Left lung (tissue), 4 donors: ENCODE measurements at regions not wholly inside any gene's neighbourhood (a gene's known extent, or its start where the extent isn't known, plus 50 kb on each side); places are given as distances from the start of the nearest gene placed in this dataset.

ENCODE experiments used
- ATAC-seq: fragments of 200-7000 bp; cut with Tn5 transposase; one replicate; pipeline ENCODE4 v1.9.1; 2020; ENCODE audit warnings: moderate library complexity
- DNase-seq, 4 donors: peaks; one replicate each; pipeline ENCODE4 v3.0.0-alpha.2; 2013 to 2020
- H3K27ac ChIP-seq, 2 donors: fragments of 200-600 bp; sonication (generic) in 1 of 2; one replicate each; pipeline versions ENCODE4 v1.5.0 to v1.8.0; 2020 to 2021
- H3K27me3 ChIP-seq, 2 donors: fragments of 200-600 bp; sonication (generic) in 1 of 2; one replicate each; pipeline versions ENCODE4 v1.5.0 to v1.8.0; 2020 to 2021
- H3K36me3 ChIP-seq, 2 donors: fragments of 200-600 bp; sonication (generic) in 1 of 2; one replicate each; pipeline versions ENCODE4 v1.5.0 to v1.8.0; 2020 to 2021
- H3K4me1 ChIP-seq, 2 donors: fragments of 200-600 bp; one replicate each; pipeline ENCODE4 v1.8.0; 2021
- H3K4me3 ChIP-seq, 2 donors: fragments of 200-600 bp; sonication (generic) in 1 of 2; one replicate each; pipeline versions ENCODE4 v1.5.0 to v1.8.0; 2020 to 2021; ENCODE audit warnings: mild to moderate bottlenecking in 1 of 2
- H3K9me3 ChIP-seq, 2 donors: fragments of 200-600 bp; sonication (generic) in 1 of 2; one replicate each; pipeline versions ENCODE4 v1.5.0 to v1.8.0; 2020 to 2021
- intact Hi-C, 2 donors: fragments of 100-400 bp; cut with DNase I; formaldehyde crosslinking; loops; one replicate each; pipeline versions ENCODE4 v1.11.2 to v1.14.2; 2022
- TF ChIP-seq, protein P1 (sequence below), 2 donors: fragments of 200-600 bp; sonication (generic) in 1 of 2; IDR thresholded peaks; one replicate each; pipeline versions ENCODE4 v1.5.0 to v1.8.0; 2021; ENCODE audit warnings: antibody characterized with exemption in 2 of 2
- donor health status: DM: no; HTN: yes; CAD: no.
- donor health status: DM: no; HTN: no; CAD: no.

DNA sequence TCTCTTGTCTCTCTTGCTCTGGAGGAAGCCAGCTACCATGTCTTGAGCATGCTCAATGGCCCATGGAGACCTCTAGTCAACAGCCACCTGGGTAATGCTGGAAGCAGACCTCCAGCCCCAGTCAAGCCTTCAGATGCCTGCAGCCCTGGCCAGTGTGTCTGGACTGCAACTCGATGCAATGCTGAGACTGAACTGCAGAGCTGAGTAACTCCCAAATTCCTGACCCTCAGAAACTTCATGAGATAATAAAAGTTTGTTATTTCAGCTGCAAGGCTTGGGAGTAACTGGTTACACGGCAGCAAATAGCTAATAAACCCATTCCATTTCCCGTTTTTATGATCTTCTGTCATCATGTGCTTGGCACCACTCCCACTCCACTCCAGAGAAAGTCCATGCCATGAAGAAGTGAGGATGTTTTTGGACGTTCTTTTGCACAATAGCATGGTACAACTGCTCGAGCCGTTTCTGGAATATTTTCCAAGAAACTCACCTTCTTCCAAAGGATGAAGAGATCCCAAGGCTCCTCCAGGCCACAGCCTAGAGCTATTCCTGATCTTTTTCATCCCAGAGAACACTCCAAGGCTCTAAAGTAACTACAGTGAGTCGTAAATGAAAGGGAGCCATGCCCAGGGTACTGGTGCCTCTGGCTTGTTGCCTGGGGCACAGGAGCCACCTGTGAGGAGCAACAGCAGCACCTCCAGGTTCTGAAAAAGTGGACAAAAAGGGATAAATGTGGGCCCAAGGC is 72.0 kb upstream of the KLF13 start:
- peak; percentile 36 for ATAC-seq

DNA sequence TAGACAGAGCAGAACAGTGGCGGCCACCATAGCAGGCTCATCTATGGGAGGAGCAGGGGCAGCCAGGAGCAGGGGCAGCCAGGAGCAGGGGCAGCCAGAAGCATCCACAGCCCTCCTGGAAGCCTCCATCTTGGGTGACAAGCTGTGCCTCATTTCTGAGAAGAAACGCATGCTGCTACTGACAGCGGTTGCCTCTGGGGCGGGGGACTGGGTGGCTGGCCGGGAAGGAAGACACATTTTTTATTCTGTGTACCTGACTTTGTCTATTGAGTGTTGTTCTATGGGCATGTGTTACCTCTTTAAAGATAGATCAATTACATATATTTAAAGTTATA is 71.5 kb upstream of the KLF13 start:
- Histone ChIP-seq H3K36me3 (no peaks in the 10 kb centered on the region), H3K4me3 (no peak overlapping the region), H3K27ac (no peak overlapping the region), H3K9me3 (no peaks in the 10 kb centered on the region), H3K4me1 (peaks cover 0 to 33% of the 10 kb centered on the region in 2 donors), H3K27me3 (no peaks in the 10 kb centered on the region)
- ATAC-seq (no peak), DNase-seq (peak in 1 of 4 donors; percentile 25)
- intact Hi-C loops, result no loop called here
- TF ChIP-seq, protein P1, sequence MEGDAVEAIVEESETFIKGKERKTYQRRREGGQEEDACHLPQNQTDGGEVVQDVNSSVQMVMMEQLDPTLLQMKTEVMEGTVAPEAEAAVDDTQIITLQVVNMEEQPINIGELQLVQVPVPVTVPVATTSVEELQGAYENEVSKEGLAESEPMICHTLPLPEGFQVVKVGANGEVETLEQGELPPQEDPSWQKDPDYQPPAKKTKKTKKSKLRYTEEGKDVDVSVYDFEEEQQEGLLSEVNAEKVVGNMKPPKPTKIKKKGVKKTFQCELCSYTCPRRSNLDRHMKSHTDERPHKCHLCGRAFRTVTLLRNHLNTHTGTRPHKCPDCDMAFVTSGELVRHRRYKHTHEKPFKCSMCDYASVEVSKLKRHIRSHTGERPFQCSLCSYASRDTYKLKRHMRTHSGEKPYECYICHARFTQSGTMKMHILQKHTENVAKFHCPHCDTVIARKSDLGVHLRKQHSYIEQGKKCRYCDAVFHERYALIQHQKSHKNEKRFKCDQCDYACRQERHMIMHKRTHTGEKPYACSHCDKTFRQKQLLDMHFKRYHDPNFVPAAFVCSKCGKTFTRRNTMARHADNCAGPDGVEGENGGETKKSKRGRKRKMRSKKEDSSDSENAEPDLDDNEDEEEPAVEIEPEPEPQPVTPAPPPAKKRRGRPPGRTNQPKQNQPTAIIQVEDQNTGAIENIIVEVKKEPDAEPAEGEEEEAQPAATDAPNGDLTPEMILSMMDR (IDR thresholded peaks at IDR 0.05), result no peak

More for the DNA sequence above, 72.0 kb upstream of the KLF13 start:
- Histone ChIP-seq H3K4me1 (peaks cover 0 to 30% of the 10 kb centered on the region in 2 donors), H3K36me3 (no peaks in the 10 kb centered on the region), H3K4me3 (no peak overlapping the region), H3K9me3 (no peaks in the 10 kb centered on the region), H3K27me3 (no peaks in the 10 kb centered on the region), H3K27ac (no peak overlapping the region)
- intact Hi-C loops, result no loop called here
- TF ChIP-seq, protein P1 (IDR thresholded peaks at IDR 0.05), result no peak
- DNase-seq, result peak in 1 of 4 donors; percentile 34

DNA sequence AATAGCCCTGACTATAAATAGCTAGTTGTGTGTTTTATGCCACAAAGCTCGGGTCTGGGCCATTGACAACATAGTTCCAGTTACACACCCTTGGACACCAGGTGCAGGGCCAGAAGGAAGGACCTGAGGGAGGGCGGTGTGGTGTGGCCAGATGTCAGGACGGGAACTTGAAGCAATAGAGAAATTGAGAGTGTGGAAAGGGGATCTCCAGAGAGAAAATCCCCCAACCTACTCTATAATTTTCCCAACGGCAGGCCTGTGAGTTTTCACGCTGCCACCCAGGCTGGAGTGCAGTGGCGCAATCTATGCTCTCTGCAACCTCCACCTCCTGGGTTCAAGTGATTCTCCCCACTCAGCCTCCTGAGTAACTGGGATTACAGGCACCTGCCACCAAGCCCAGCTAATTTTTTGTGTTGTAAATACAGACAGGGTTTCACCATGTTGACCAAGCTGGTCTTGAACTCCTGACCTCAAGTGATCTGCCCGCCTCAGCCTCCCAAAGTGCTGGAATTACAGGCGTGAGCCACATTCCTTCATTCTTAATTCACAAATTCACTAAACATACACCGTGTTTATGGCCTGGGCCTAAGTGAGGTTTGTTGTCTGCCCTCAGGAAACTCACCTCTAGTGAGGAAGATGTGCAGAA is 70.8 kb upstream of the KLF13 start:
- H3K9me3 ChIP-seq, result no peaks in the 10 kb centered on the region
- intact Hi-C loops, result no loop called here
- no peak overlapping the region for H3K27ac ChIP-seq
- H3K36me3 ChIP-seq, result no peaks in the 10 kb centered on the region
- no peak overlapping the region for H3K4me3 ChIP-seq
- no peaks in the 10 kb centered on the region for H3K27me3 ChIP-seq
- DNase-seq (peak in 1 of 4 donors; percentile 40), ATAC-seq (peak; percentile 41)
- TF ChIP-seq, protein P1 (IDR thresholded peaks at IDR 0.05), result no peak
- H3K4me1 ChIP-seq, result peaks cover 0 to 36% of the 10 kb centered on the region in 2 donors

DNA sequence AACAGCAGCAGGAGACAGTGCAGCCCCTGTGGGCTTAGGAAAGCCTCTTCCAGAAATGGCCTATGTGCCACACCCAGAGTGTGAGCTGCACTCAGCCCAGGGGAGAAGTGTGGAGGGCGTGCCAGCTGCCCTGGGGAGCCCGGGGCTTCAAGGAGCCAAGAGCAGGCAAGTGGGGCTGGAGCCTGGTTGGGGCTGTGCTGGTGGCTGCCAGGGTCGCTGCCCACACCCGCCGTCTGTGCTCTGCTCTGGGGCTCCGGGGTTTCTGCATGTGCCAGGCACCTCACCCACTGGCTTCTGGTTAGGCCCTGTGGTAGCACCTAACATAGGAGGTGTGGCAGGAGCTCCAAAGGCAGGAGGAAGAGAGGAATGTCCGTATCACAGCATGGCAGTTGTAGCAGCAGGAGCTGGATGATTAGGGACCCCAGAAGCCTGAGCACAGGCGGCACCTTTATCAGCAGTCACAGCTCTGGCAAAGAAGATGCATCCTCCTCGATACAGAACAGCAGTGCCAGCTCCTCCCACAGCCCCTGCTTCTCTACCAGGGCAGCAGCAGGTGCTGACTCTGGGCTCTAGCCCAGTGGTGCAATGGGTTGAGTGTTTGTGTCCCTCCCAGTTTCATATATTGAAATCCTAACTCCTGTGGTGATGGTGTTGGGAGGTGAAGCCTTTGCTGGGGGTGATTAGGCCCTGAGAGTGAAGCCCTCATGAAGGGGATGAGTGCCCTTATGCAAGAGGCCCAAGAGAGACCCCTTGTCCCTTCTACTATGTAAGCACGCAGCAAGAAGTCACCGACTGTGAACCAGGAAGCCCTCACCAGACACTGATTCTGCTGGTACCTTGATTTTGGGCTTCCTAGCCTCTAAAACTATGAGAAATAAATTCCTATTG is 70.0 kb upstream of the KLF13 start:
- peak in 1 of 4 donors; percentile 28 for DNase-seq
- H3K4me3 ChIP-seq, result no peak overlapping the region
- intact Hi-C loops, result no loop called here
- no peak overlapping the region for H3K27ac ChIP-seq
- no peaks in the 10 kb centered on the region for H3K36me3 ChIP-seq
- no peak for ATAC-seq
- H3K4me1 ChIP-seq, result peaks cover 0 to 42% of the 10 kb centered on the region in 2 donors
- no peaks in the 10 kb centered on the region for H3K27me3 ChIP-seq
- TF ChIP-seq, protein P1 (IDR thresholded peaks at IDR 0.05), result no peak
- H3K9me3 ChIP-seq, result no peaks in the 10 kb centered on the region

DNA sequence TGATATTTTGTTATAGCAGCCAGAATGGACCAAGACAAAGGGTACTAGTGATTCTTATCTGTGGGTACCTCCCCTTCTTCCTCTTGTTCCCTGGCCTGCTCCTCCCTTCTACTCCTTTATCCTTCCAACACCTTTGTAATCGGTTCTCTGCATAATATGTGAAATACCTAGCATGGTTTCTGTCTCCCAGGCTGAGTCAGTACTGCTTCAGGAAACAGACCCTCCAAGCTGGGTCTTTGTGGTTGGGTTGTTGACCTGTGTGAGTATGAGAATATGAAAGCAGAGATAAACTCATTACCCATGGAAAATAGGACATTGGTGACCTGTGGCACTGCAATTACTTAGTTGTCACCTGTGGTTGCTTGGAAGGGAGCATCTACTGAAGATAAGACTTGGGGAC is 69.3 kb upstream of the KLF13 start:
- no peak overlapping the region for H3K4me3 ChIP-seq
- intact Hi-C loops, result no loop called here
- H3K36me3 ChIP-seq, result no peaks in the 10 kb centered on the region
- DNase-seq (no peak), ATAC-seq (no peak)
- no peaks in the 10 kb centered on the region for H3K27me3 ChIP-seq
- no peak overlapping the region for H3K27ac ChIP-seq
- no peaks in the 10 kb centered on the region for H3K9me3 ChIP-seq
- peaks cover 0 to 48% of the 10 kb centered on the region in 2 donors for H3K4me1 ChIP-seq
- TF ChIP-seq, protein P1 (IDR thresholded peaks at IDR 0.05), result no peak
